MCF 10A (cell line): ENCODE measurements at regions not wholly inside any gene's neighbourhood (a gene's known extent, or its start where the extent isn't known, plus 50 kb on each side); places are given as distances from the start of the nearest gene placed in this dataset.

ENCODE experiments used
- BruUV-seq: library from RNA; stranded (reverse); fragments of 400-500 nt; replicated peaks from 2 replicates; lab custom pipeline; 2021; lab: Mats Ljungman, UMichigan
- CTCF ChIA-PET: fragments of 300-600 bp; sonication (Branson Sonifier 250); formaldehyde crosslinking; extraction: SDS; loops from one replicate; lab custom pipeline; 2021; ENCODE audit warnings: antibody characterized with exemption, inconsistent platforms; lab: Yijun Ruan, JAX
- POLR2A ChIA-PET: fragments of 300-600, 350-650 bp; sonication (Branson Sonifier 250); formaldehyde crosslinking; extraction: SDS; loops from one replicate; lab custom pipeline; 2020; ENCODE audit warnings: antibody characterized with exemption, inconsistent platforms; lab: Yijun Ruan, JAX
- DNase-seq: peaks from one replicate; pipeline ENCODE4 v3.0.0-alpha.2; 2018; ENCODE audit not compliant: unreplicated experiment
- H3K27ac Mint-ChIP-seq: one replicate; pipeline ENCODE4 v1.8.0; 2022; ENCODE audit warnings: mild to moderate bottlenecking, low read depth, mixed read lengths; ENCODE audit not compliant: unreplicated experiment
- H3K27me3 Mint-ChIP-seq: one replicate; pipeline ENCODE4 v1.8.0; 2022; ENCODE audit warnings: mixed read lengths; ENCODE audit not compliant: insufficient read depth, unreplicated experiment
- H3K36me3 Mint-ChIP-seq: one replicate; pipeline ENCODE4 v1.8.0; 2022; ENCODE audit warnings: mild to moderate bottlenecking, moderate library complexity, mixed read lengths; ENCODE audit not compliant: insufficient read depth, unreplicated experiment
- H3K4me1 Mint-ChIP-seq: one replicate; pipeline ENCODE4 v1.8.0; 2022; ENCODE audit warnings: mixed read lengths; ENCODE audit not compliant: insufficient read depth, unreplicated experiment
- H3K4me3 Mint-ChIP-seq: one replicate; pipeline ENCODE4 v1.8.0; 2022; ENCODE audit warnings: mild to moderate bottlenecking, moderate library complexity, mixed read lengths; ENCODE audit not compliant: unreplicated experiment
- H3K9me3 Mint-ChIP-seq: one replicate; pipeline ENCODE4 v1.8.0; 2022; ENCODE audit warnings: mixed read lengths; ENCODE audit not compliant: unreplicated experiment
- intact Hi-C: fragments of 100-400 bp; cut with micrococcal nuclease; formaldehyde crosslinking; loops from 2 replicates; pipeline ENCODE4 v1.14.1; 2022
- TF ChIP-seq, protein P1 (sequence below): fragments of 200-600 bp; IDR thresholded peaks from one replicate; pipeline ENCODE4 v1.8.0; 2022; ENCODE audit warnings: antibody characterized with exemption, mild to moderate bottlenecking; ENCODE audit not compliant: unreplicated experiment

DNA sequence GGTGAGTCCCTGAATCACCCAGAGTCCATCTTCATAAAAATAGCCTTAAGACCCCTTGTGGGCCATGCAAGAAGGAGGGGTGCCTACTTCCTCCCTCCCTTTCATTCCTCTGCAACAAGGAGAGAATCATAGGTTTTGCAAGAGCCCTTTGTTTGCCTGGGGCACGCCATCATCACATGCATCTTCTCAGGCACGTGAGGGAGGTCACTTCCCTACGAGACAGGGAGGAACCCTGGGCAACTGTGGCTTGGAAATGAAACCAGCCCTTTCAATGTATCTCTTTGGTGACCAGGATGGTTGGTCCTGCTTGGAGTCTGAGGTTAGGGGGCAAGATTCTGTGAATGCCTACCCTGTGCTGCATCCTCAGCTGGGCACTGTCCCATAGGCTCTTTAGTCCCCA is 194.8 kb downstream of the MAFB start:
- Mint-ChIP-seq H3K36me3 (no peaks in the 10 kb centered on the region), H3K4me1 (peaks cover 62% of the 10 kb centered on the region), H3K9me3 (no peaks in the 10 kb centered on the region), H3K4me3 (peak overlapping the region; percentile 47), H3K27ac (peak overlapping the region; percentile 72), H3K27me3 (no peaks in the 10 kb centered on the region)
- ChIA-PET CTCF (interaction anchor here (0.6 kb wide), 1 partner anchor 192 kb away, joined by 3 read pairs; no protein-coding TSS in a partner anchor), POLR2A (interaction anchor here (0.6 to 3.8 kb wide), 4 partner anchors 9 to 1359 kb away, joined by 3 to 18 read pairs (median 3); no protein-coding TSS in a partner anchor)
- no TSS peak for BruUV-seq
- intact Hi-C loops = loop anchor here (5.0 kb wide), 1 partner anchor 193 kb away; the partner anchor contains the start of gene MAFB
- DNase-seq = peak; percentile 51
- TF ChIP-seq, protein P1, sequence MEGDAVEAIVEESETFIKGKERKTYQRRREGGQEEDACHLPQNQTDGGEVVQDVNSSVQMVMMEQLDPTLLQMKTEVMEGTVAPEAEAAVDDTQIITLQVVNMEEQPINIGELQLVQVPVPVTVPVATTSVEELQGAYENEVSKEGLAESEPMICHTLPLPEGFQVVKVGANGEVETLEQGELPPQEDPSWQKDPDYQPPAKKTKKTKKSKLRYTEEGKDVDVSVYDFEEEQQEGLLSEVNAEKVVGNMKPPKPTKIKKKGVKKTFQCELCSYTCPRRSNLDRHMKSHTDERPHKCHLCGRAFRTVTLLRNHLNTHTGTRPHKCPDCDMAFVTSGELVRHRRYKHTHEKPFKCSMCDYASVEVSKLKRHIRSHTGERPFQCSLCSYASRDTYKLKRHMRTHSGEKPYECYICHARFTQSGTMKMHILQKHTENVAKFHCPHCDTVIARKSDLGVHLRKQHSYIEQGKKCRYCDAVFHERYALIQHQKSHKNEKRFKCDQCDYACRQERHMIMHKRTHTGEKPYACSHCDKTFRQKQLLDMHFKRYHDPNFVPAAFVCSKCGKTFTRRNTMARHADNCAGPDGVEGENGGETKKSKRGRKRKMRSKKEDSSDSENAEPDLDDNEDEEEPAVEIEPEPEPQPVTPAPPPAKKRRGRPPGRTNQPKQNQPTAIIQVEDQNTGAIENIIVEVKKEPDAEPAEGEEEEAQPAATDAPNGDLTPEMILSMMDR = no peak

DNA sequence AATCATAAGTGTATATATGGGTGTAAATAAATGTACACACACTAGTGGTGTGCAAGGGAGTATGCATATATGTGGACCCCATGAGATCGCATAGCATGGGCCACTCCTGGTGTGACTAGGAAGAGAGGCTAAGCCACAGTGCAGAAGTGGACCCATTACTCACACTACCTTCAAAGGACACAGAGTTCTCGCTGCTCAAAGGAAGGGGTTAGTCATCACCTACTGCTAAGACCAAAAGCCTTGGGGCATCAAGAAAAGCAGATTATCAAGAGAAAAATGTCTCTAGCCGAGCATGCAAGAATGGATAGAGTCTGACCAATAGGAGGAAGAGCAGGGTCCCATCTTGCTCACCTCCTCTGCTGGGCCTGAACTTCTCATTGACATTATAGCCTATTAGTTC is 195.5 kb downstream of the MAFB start:
- CTCF ChIA-PET = interaction anchor here (1.0 kb wide), 1 partner anchor 196 kb away, joined by 3 read pairs; the partner anchor contains the start of gene MAFB
- no TSS peak for BruUV-seq

DNA sequence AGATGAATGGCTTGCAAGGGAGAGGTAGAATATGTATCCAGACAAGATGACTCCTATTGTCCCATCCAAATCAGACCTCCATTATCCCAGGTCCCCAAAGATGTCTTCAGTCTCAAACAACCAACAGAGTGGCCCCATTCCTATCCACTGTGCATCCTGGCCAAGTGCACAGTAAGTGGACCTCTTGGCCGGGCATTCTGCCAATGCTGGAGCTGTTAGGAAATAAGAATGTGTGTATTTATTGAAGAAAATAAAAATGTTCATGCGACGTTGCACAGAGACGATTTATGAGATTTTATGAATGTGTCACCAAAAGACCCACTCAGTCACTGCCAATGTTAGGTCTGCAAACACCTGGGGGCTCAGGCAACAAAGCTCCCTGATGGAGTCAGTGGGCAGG is 196.0 kb downstream of the MAFB start:
- Mint-ChIP-seq H3K4me1 (peaks cover 61% of the 10 kb centered on the region), H3K4me3 (peak overlapping the region; percentile 47), H3K27ac (peak overlapping the region; percentile 72), H3K36me3 (no peaks in the 10 kb centered on the region), H3K27me3 (no peaks in the 10 kb centered on the region), H3K9me3 (no peaks in the 10 kb centered on the region)
- POLR2A ChIA-PET = interaction anchor here (0.7 to 3.8 kb wide), 3 partner anchors 10 to 752 kb away, joined by 3 to 18 read pairs (median 3); no protein-coding TSS in a partner anchor
- no TSS peak for BruUV-seq
- TF ChIP-seq, protein P1 = no peak
- intact Hi-C loops = loop anchor here (5.0 kb wide), 1 partner anchor 194 kb away; the partner anchor contains the start of gene MAFB
- DNase-seq = peak; percentile 93
- CTCF ChIA-PET = interaction anchor here (0.7 to 1.0 kb wide), 2 partner anchors 101 to 196 kb away, joined by 3 read pairs; partner anchors contain the start of gene MAFB

More for the DNA sequence above, 195.5 kb downstream of the MAFB start:
- peak; percentile 94 for DNase-seq
- TF ChIP-seq, protein P1 = no peak
- peak overlapping the region; percentile 72 for H3K27ac Mint-ChIP-seq
- intact Hi-C loops = loop anchor here (5.0 kb wide), 1 partner anchor 194 kb away; the partner anchor contains the start of gene MAFB
- H3K27me3 Mint-ChIP-seq = no peaks in the 10 kb centered on the region
- no peaks in the 10 kb centered on the region for H3K9me3 Mint-ChIP-seq
- H3K4me1 Mint-ChIP-seq = peaks cover 61% of the 10 kb centered on the region
- no peaks in the 10 kb centered on the region for H3K36me3 Mint-ChIP-seq
- peak overlapping the region; percentile 47 for H3K4me3 Mint-ChIP-seq
- POLR2A ChIA-PET = interaction anchor here (0.6 to 3.8 kb wide), 5 partner anchors 10 to 1360 kb away, joined by 3 to 18 read pairs (median 3); no protein-coding TSS in a partner anchor

DNA sequence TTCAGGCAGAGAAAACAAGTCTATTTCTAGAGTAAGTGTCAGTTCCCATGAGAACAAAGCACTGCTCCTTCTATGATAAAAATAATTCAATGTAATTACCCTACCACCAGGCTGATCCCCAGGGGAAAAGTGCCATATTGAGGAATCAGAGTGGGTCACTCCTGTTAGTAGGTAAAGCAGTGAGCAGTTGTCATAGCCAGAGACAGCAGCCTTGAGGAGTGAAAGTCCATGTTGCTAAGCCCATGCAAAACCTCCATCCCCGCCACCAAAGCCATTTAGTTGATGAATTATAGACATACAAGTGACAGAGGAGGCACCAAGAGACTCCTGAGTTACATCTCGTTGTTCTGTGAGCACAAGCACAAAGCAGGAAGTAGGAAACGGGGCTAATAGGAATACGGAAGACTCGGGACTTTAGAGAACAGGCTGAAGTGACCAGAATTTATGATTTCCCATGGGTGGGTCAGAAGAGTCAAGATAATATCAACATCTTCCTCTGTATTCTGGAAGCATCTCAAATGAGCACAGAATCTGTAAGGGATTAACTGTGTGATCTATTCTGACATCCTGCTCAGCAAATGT is 197.9 kb downstream of the MAFB start:
- no peak for DNase-seq
- H3K27ac Mint-ChIP-seq = peak overlapping the region; percentile 54
- ChIA-PET POLR2A (interaction anchor here (1.2 kb wide), 1 partner anchor 8 kb away, joined by 3 read pairs; no protein-coding TSS in a partner anchor), CTCF (interaction anchor here (0.6 to 1.6 kb wide), 3 partner anchors 15 to 18 kb away, joined by 3 to 4 read pairs (median 3); no protein-coding TSS in a partner anchor)
- intact Hi-C loops = loop anchor here (5.0 kb wide), 1 partner anchor 196 kb away; the partner anchor contains the start of gene MAFB
- peaks cover 57% of the 10 kb centered on the region for H3K4me1 Mint-ChIP-seq
- H3K27me3 Mint-ChIP-seq = no peaks in the 10 kb centered on the region
- TF ChIP-seq, protein P1 = no peak
- no peaks in the 10 kb centered on the region for H3K36me3 Mint-ChIP-seq
- no peak overlapping the region for H3K4me3 Mint-ChIP-seq
- H3K9me3 Mint-ChIP-seq = no peaks in the 10 kb centered on the region
- BruUV-seq = no TSS peak
